Astrocyte of the hippocampus (primary cell): ENCODE measurements at regions not wholly inside any gene's neighbourhood (a gene's known extent, or its start where the extent isn't known, plus 50 kb on each side); places are given as distances from the start of the nearest gene placed in this dataset.
A peak's percentile ranks its signal among the peaks of the same experiment; 100 is the strongest.

Experiments used
- DNase-seq: peaks from one replicate; pipeline ENCODE4 v3.0.0; 2011; ENCODE audit warnings: low read depth, low spot score

DNA sequence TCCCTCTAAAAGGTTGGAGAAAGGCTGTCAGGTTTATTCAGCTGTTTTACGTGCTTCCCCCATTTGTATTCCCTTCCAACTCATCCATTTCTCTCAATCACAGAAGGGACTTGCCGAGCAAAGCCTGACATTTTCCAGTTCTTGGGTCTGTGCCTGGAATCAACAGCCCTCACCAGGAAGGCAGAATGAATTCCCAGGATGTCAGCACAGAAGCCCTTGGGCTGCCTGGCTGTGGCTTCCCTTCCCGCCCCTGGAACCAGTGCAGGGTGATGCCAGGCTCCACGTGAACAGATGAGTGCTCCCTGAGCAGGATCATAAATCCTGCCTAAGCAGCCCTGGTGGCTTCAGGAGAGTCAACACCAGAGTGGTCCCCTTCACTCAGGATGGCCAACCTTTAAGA is 86.1 kb upstream of the CD83 start:
- peak; percentile 79 for DNase-seq

DNA sequence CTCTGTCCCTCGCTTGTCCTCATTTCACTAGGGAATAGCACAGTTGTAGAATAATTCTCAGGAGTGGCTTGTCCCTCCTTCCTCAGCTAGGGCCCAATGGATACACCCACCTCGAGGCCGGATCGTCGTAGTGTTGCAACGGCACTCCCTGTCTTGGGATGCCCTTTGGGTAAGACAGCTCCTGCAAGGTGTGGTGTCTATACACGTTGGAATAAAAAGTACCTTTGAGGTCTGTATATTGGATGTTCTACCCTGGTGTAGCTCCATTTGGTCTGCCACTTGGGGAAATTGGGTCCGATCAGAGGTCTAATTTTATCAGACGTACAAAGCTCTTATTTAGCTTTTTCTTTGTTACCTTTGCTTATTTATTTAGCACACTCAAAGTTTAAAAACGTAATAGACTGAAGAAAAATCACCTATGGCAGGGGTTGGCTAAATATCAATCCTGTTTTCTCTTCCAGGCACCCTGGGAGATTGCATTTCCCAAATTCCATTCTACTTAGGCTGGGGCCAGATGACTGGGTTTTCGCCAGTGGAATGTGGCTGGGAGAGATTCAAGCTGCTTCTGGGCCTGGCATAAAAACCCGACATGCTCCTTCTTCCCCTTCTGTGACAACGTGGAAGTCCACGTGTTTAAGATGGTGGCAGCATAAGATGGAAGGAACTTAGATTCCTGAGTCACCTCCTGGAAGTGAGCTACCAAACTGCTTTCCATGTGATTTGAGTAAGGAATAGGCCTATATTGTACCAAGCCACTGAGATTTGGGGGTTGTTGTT is 82.3 kb upstream of the CD83 start:
- peak; percentile 98 for DNase-seq

DNA sequence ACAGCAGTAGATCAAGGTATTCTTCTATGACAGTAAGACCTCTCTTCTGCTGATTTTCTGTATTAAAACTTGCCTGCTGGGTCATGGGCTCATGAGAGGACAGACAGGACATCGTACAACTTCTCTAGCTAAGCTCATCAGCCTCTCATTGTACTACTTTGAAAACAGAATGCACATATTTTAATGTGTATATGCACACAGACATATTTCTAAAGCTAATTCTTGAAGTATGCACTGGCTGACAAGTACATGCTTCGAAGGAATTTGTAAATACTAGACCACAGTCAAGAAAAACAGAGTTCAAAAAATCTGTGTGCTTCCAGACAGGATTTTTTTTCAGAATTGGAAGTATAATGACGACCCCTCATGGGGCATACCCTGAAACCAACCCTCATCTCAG is 81.7 kb upstream of the CD83 start:
- no peak for DNase-seq

DNA sequence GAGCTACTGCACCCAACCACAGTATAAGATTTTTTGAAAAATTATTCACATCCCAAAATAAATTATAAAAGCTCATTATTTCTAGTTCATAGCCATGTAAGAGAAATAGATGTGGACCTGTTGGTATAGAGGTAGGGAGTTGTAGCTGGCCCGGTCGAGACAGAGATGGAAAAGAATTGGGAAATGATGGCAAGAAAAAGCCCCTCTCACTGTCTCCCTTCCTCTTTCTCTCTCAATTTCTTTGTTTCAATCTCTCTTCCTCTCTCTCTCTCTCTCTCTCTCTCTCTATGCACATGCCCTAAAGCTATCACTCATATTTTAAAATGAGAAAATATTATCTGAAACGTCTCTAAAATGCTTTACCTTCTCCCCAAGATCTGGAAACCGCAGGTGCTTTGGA is 80.7 kb upstream of the CD83 start:
- DNase-seq: no peak

DNA sequence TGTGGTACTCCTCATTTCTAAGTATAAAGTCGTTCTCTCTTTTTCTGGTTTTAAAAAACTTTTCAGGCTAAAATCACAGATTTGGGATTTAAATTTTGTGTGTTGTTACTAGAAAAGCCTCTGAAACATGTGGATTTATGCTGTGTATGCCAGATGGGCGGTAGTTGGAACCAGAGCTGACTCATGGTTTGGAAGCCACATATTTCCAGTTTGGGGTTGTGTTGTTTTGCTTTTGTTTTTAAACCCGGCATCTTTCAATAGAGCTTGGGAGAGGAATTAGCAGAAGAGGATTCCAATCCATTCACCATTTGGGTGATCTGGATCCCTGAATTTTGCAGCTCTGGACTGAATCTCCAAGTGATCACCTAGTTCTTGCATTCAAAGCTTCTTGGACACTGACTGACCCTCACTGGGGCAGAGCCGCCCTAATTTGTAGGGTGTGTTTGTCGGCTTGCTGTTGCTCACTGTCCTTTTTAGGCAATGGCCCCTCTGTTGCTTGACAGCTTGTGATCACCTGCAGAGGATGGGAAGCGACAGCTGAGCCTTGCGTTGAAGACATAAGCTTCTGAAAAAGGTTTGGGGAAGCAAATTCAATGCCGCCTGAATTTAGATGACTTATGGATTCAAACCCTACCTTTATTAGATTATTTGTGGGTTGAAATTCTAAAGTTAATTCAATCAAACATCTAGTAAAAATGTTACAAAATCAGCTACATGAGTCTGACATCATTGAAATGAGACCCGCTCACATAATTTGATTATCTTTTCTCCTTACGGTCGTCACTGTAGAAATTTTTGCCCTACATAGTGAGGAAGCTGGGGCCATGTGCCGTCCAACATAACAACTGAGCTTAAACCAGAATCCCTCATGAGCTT is 79.9 kb upstream of the CD83 start:
- DNase-seq: peak; percentile 85

DNA sequence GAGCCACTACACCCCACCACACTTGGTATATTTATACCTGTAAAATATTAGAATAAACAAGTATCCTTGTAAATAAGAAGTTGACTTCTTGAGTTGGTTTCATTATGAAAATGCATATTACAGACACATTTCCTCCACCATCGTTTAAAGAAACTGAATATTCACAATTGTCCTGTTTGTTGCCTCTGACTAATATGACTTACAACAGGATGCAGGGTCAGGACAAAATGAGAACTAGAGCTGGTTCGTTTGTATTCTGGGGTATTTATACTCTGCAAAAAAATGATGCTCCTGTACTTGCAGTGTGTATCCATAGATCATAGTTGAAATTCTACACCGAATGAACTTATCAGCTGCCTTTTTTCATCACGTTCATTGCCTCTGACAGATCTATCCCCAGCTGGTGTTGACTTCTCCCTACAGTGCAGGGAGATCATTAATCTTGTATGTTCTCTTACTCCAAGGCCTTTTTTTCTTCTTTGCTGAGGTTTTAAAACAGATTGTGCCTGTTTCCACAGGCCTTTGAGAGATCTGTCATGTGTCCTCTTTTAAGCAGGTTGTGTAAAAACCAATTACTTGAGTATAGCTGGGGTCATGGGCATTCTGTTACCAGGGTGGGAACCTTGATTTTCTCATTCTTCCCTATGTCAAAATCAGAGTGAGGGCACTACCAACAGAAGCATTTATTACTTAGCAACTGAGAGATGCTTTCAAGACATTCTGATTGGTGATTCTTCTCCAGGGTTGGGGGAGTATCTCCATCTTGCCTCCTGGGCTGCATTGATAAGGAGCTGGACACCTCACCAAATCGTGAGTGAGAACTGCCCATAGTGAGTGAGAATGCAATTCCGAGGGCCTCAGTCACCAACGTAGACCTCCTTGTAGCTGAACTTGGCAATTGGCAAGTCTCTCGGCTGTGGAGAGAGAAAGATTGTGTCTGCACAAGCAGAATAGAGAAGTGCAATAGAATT is 78.8 kb upstream of the CD83 start:
- no peak for DNase-seq

GRCh38 chr6:14040042-14040441 is 77.5 kb upstream of the CD83 start:
- no peak for DNase-seq

GRCh38 chr6:14046476-14047068 is 71.0 kb upstream of the CD83 start:
- DNase-seq: peak; percentile 73

DNA sequence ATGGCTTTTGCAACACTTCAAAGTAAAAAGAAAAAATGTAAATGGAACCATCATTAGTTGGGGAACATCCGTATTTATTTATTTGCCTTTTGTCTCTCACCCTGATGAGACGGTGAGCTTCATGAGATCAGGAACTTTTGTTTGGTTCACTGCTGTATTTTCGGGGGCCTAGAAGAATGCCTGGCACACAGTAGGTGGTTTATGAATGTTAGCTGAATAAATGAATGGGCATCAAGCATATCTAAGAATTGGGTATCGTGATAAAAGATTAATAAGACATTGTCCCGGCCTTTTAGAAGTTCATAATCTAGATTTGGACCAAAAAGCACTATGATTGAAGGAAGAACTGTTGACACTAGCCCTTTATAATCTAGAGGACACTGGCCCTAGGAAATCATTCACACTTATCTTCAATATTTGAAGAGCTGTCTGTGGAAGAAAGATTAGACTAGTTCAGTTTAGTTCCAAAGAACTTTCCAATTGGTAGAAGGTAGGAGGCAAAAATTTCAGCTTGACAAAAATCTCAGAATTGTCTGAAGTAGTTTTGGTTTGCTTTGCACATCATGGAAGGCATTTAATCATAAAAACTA is 70.3 kb upstream of the CD83 start:
- DNase-seq: no peak

DNA sequence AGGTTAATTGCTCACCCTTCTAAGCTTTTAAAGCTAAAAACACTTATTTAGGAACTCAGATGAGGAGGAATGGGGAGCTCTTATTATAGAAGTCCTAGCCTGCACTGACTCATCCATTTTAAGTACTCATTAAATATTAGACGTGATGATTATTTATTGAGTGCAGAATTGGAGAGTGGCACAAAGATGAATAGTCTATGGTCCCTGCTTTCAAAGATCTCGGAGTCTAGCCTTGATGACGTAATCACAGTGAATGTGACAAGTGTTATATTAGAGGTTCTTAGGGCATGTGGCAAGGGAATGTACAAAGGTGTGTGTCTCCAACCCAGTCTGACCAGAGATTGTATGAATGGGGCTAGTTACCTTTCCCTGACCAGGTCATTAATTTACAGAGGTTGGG is 68.7 kb upstream of the CD83 start:
- DNase-seq: no peak

DNA sequence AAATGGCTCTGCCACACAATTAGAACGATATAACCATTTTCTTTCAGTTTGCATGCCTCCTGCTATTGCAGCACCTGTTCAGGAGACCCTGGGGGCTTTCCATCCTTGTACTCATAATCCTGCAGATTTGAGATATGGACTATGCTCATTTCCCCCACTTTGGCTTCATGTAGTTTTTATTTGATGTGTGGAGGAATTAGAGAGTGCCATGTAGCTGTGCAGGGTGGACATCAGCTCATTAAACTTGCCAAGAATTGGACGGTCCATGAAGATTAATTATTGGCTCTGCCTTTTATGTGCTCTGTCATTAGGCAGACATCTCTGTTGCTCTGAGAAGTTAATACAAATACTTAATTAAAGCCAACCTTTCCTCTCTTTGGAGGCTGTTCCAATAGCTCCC is 66.2 kb upstream of the CD83 start:
- DNase-seq: no peak

DNA sequence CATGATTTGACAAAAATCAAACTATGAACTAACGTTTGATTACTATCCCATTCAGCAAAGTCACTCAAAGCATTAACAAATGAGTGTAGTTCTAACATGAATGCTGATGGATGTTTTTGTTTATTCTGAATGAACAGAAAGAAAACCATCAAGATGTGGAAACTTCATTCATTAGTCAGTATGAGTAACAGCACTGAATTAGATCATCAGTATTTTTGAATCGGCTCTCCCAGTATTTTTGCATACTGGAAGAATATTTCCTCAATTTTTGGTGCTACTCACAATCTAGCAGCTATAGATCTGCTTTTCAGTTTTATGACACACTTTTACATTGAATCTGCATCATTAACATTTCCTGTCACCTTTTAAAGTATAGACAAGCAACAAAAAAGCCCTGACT is 63.8 kb upstream of the CD83 start:
- DNase-seq: no peak

DNA sequence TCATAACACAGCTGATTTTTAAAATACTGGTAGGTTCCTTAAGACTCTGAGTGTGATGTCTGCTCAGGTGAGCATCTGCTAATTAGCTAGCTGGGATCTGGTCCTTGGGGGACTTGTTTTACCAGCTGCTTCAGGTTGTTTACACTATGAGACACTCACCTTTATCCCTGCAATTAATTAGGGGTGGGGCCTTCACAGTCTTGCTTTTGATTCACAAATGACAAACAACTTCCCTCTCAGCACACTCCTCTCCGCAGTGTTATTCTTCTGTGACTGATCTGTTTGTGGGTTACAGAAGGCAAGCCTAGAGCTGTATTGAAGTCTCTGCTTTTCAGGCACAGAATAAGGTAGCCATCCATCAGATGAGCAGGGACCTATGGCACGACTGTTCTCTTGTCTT is 62.0 kb upstream of the CD83 start:
- no peak for DNase-seq

DNA sequence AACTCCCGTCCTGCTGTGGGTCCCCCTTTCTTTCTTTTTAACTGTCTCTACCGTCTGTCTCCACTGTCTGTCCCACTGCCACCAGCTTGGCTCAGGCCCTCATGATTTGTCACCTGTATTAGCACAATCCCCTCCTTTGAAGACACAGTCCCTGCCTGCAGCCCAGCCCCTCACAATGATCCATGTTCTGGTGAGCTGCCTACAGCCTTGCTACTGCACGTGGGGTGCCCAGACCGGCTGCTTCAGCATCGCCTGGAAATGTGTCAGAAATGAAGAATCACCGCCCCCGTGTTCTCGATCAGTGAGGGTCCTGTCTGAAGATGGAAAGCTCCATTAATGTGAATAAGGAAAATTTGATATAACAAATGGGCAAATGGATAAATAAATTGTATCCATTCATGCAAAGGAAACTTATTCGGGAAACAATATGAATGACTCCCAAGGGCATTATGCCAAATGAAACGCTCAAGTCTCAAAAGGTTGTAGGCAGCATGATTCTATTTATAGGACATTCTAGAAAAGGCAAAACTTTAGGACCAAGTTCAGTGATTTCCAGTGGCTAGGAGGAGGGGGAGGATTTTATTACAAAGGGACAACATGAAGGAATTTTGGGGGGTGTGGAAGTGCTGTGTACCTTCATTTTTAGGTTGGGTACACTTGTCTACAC is 59.4 kb upstream of the CD83 start:
- DNase-seq: peak; percentile 30

DNA sequence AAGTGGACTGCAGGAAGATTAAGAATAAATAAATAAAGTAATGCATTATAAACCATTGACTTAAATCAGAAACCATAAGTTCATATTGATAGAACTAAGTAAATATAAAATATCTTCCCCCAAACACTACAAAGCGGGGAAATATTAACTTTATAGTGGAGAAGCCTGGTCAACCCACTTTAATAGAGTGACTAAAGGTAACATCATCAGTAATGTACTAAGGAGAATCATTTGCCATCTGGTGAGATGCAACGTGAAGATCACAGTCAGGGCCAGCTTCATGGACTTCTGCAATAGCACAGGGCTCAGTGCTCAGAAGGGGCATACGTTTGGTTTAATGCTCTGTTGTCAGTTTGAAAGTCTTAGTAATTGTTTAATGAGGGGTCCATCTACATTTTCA is 58.8 kb upstream of the CD83 start:
- no peak for DNase-seq

DNA sequence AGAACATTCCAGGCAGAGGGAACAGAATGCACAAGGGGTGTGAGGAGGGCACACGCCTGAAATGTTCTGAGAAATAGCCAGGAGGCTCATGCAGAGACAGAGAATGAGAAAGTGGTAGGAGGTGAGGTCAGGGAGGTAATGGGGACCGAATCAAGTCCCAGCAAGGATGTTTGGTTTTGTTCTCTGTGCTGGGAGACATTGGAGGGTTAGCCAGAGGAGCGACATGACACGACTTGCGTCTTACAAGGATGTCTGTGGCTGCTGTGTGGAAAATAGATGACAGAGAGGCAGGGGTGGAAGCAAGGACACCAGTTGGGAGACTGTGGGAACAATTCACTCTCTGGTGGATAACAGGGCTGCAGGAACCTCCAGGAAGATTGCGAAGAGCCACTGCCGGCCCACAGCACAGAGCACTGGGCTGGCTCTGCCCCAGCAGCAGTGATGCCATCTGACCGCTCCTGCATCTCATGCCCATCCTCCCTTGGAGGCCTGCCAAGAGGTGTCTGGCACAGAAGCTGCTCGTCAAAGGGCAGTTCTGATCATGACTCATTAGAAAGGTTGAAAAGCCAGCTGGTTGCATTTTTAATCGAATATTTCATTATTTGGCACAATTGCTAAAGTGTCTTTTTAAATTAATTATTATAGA is 57.7 kb upstream of the CD83 start:
- peak; percentile 79 for DNase-seq

GRCh38 chr6:14060971-14061370 is 56.6 kb upstream of the CD83 start:
- DNase-seq: peak; percentile 45

GRCh38 chr6:14061643-14062042 is 55.9 kb upstream of the CD83 start:
- DNase-seq: no peak

GRCh38 chr6:14062345-14063029 is 55.1 kb upstream of the CD83 start:
- DNase-seq: no peak
